ENCODE measurements at regions not wholly inside any gene's neighbourhood (a gene's known extent, or its start where the extent isn't known, plus 50 kb on each side); places are given as distances from the start of the nearest gene placed in this dataset.
"Not testable (repeated sequence)": the region's sequence is repeated elsewhere in the genome, so short reads cannot be mapped to it uniquely, and the experiment has no call there.

GRCh38 chr2:58501371-58502160 lies 260.4 kb upstream of the FANCL start:
- DNase-seq, result no peak

- DNase-seq, result no peak
Observed at GRCh38 chr2:58497168-58497567, 256.0 kb upstream of the FANCL start.

- no peak for DNase-seq
Observed at GRCh38 chr2:58495806-58496205, 254.7 kb upstream of the FANCL start.

GRCh38 chr2:58494071-58494501 lies 253.0 kb upstream of the FANCL start:
- DNase-seq, result no peak

GRCh38 chr2:58484629-58485028 lies 243.5 kb upstream of the FANCL start:
- no peak for DNase-seq

- no peak for DNase-seq
Observed at GRCh38 chr2:58484221-58484620, 243.1 kb upstream of the FANCL start.

- no peak for DNase-seq
Observed at GRCh38 chr2:58483307-58483706, 242.2 kb upstream of the FANCL start.

GRCh38 chr2:58481670-58482069 lies 240.5 kb upstream of the FANCL start:
- DNase-seq, result no peak

GRCh38 chr2:58480141-58480540 lies 239.0 kb upstream of the FANCL start:
- no peak for DNase-seq

GRCh38 chr2:58479535-58480140 lies 238.5 kb upstream of the FANCL start:
- DNase-seq, result no peak

GRCh38 chr2:58476556-58476955 lies 235.4 kb upstream of the FANCL start:
- no peak for DNase-seq

GRCh38 chr2:58475756-58476155 lies 234.6 kb upstream of the FANCL start:
- DNase-seq, result no peak

GRCh38 chr2:58473165-58473564 lies 232.0 kb upstream of the FANCL start:
- no peak for DNase-seq

- no peak for DNase-seq
Observed at GRCh38 chr2:58466804-58467203, 225.7 kb upstream of the FANCL start.

- DNase-seq, result not testable (repeated sequence)
Observed at GRCh38 chr2:58466021-58466420, 224.9 kb upstream of the FANCL start.

GRCh38 chr2:58460670-58461069 lies 219.5 kb upstream of the FANCL start:
- DNase-seq, result no peak

- DNase-seq, result no peak
Observed at GRCh38 chr2:58449286-58450010, 208.3 kb upstream of the FANCL start.

- no peak for DNase-seq
Observed at GRCh38 chr2:58448845-58449244, 207.7 kb upstream of the FANCL start.

GRCh38 chr2:58448065-58448507 lies 207.0 kb upstream of the FANCL start:
- DNase-seq, result no peak

GRCh38 chr2:58447586-58447985 lies 206.5 kb upstream of the FANCL start:
- DNase-seq, result no peak

GRCh38 chr2:58441643-58442042 lies 200.5 kb upstream of the FANCL start:
- DNase-seq, result no peak

- DNase-seq, result no peak
Observed at GRCh38 chr2:58436872-58437271, 195.7 kb upstream of the FANCL start.

- no peak for DNase-seq
Observed at GRCh38 chr2:58435246-58435645, 194.1 kb upstream of the FANCL start.

GRCh38 chr2:58434692-58435091 lies 193.6 kb upstream of the FANCL start:
- DNase-seq, result no peak

Measured in stimulated activated CD4-positive, alpha-beta T cell treated with anti-CD3 and anti-CD28 coated beads, Interleukin-4, amount 100 ng/mL, for 1 hour (primary cell).